ENCODE measurements at regions not wholly inside any gene's neighbourhood (a gene's known extent, or its start where the extent isn't known, plus 50 kb on each side); places are given as distances from the start of the nearest gene placed in this dataset.

GRCh38 chr6:165718491-165718891 lies 55.5 kb upstream of the PDE10A start:
- no peak for TF ChIP-seq EP300 (IDR thresholded peaks at IDR 0.05)
- no peak for TF ChIP-seq POLR2A (IDR thresholded peaks at IDR 0.05; ENCODE audit: low read depth)
- TF ChIP-seq CTCF (IDR thresholded peaks at IDR 0.05), result no peak
- no peak for TF ChIP-seq POLR2AphosphoS5 (IDR thresholded peaks at IDR 0.05)
- H3K27me3 ChIP-seq, result no peaks in the 10 kb centered on the region
- DNase-seq (ENCODE audit: extremely low spot score), result peak; percentile 86
- no peak overlapping the region for H3K27ac ChIP-seq (replicated peaks in 1 of 4)
- WGBS, result 14% methylated on average over 4 of the region's 4 CpGs
- intact Hi-C loops (cut with DNase I), result no loop called here
- no peaks in the 10 kb centered on the region for H3K9me3 ChIP-seq
- H3K36me3 ChIP-seq, result no peaks in the 10 kb centered on the region
- no peak overlapping the region for H3K4me3 ChIP-seq
- H3K4me1 ChIP-seq, result peaks cover 2 to 17% (median 14%) of the 10 kb centered on the region in 4 donors

- DNase-seq (ENCODE audit: extremely low spot score), result no peak
- no peak overlapping the region for H3K27ac ChIP-seq (replicated peaks in 1 of 4)
- H3K4me1 ChIP-seq, result peaks cover 2 to 17% (median 14%) of the 10 kb centered on the region in 4 donors
- no peaks in the 10 kb centered on the region for H3K27me3 ChIP-seq
- intact Hi-C loops (cut with DNase I), result no loop called here
- H3K9me3 ChIP-seq, result no peaks in the 10 kb centered on the region
- no peak for TF ChIP-seq POLR2AphosphoS5 (IDR thresholded peaks at IDR 0.05)
- TF ChIP-seq CTCF (IDR thresholded peaks at IDR 0.05), result no peak
- no peak for TF ChIP-seq POLR2A (IDR thresholded peaks at IDR 0.05; ENCODE audit: low read depth)
- TF ChIP-seq EP300 (IDR thresholded peaks at IDR 0.05), result no peak
- 57% methylated on average over 5 of the region's 5 CpGs for WGBS
- no peak overlapping the region for H3K4me3 ChIP-seq
- H3K36me3 ChIP-seq, result no peaks in the 10 kb centered on the region
Measured at GRCh38 chr6:165717732-165718465, 54.9 kb upstream of the PDE10A start.

- intact Hi-C loops (cut with DNase I), result no loop called here
- peaks cover 2 to 17% (median 14%) of the 10 kb centered on the region in 4 donors for H3K4me1 ChIP-seq
- DNase-seq (ENCODE audit: extremely low spot score), result no peak
- WGBS, result 89% methylated on average over 4 of the region's 4 CpGs
- H3K4me3 ChIP-seq, result no peak overlapping the region
- H3K27me3 ChIP-seq, result no peaks in the 10 kb centered on the region
- H3K27ac ChIP-seq (replicated peaks in 1 of 4), result no peak overlapping the region
- no peak for TF ChIP-seq EP300 (IDR thresholded peaks at IDR 0.05)
- no peak for TF ChIP-seq CTCF (IDR thresholded peaks at IDR 0.05)
- no peak for TF ChIP-seq POLR2A (IDR thresholded peaks at IDR 0.05; ENCODE audit: low read depth)
- no peaks in the 10 kb centered on the region for H3K36me3 ChIP-seq
- no peaks in the 10 kb centered on the region for H3K9me3 ChIP-seq
Measured at GRCh38 chr6:165716886-165717285, 53.8 kb upstream of the PDE10A start.

GRCh38 chr6:165715428-165715827 lies 52.4 kb upstream of the PDE10A start:
- intact Hi-C loops (cut with DNase I), result no loop called here

More at GRCh38 chr6:165715428-165715827, 52.4 kb upstream of the PDE10A start:
- WGBS, result over 99% methylated on average over 11 of the region's 11 CpGs
- no peaks in the 10 kb centered on the region for H3K36me3 ChIP-seq
- no peaks in the 10 kb centered on the region for H3K27me3 ChIP-seq
- H3K4me3 ChIP-seq, result no peak overlapping the region
- H3K27ac ChIP-seq (replicated peaks in 1 of 4), result no peak overlapping the region
- TF ChIP-seq EP300 (IDR thresholded peaks at IDR 0.05) (no peak), POLR2AphosphoS5 (IDR thresholded peaks at IDR 0.05) (no peak), CTCF (IDR thresholded peaks at IDR 0.05) (no peak), POLR2A (IDR thresholded peaks at IDR 0.05; ENCODE audit: low read depth) (no peak)
- H3K9me3 ChIP-seq, result no peaks in the 10 kb centered on the region
- no peak for DNase-seq (ENCODE audit: extremely low spot score)
- peaks cover 2 to 17% (median 14%) of the 10 kb centered on the region in 4 donors for H3K4me1 ChIP-seq

All from esophagus muscularis mucosa (tissue), 4 donors.